Mucosa of gallbladder (tissue), 1 donor: ENCODE measurements at regions not wholly inside any gene's neighbourhood (a gene's known extent, or its start where the extent isn't known, plus 50 kb on each side); places are given as distances from the start of the nearest gene placed in this dataset.

Experiments
- DNase-seq: peaks from one replicate; pipeline ENCODE4 v3.0.0-alpha.2; 2020; ENCODE audit warnings: low spot score
- donor health status: DM: no; HTN: no; CAD: no.

- DNase-seq = no peak
Observed at GRCh38 chr2:163266772-163267171, 428.2 kb upstream of the KCNH7 start.

GRCh38 chr2:163265562-163265961 is 427.0 kb upstream of the KCNH7 start:
- DNase-seq = no peak

- no peak for DNase-seq
Observed at GRCh38 chr2:163264341-163264740, 425.8 kb upstream of the KCNH7 start.

- no peak for DNase-seq
Observed at GRCh38 chr2:163259489-163259888, 420.9 kb upstream of the KCNH7 start.

GRCh38 chr2:163255086-163255485 is 416.5 kb upstream of the KCNH7 start:
- DNase-seq = no peak

- DNase-seq = no peak
Observed at GRCh38 chr2:163253621-163254285, 415.2 kb upstream of the KCNH7 start.

- no peak for DNase-seq
Observed at GRCh38 chr2:163252199-163252598, 413.6 kb upstream of the KCNH7 start.

- DNase-seq = no peak
Observed at GRCh38 chr2:163248376-163249253, 410.0 kb upstream of the KCNH7 start.

GRCh38 chr2:163247847-163248220 is 409.3 kb upstream of the KCNH7 start:
- no peak for DNase-seq

- DNase-seq = no peak
Observed at GRCh38 chr2:163247156-163247846, 408.7 kb upstream of the KCNH7 start.

GRCh38 chr2:163246135-163246534 is 407.6 kb upstream of the KCNH7 start:
- DNase-seq = no peak

- DNase-seq = no peak
Observed at GRCh38 chr2:163236553-163236952, 398.0 kb upstream of the KCNH7 start.

- no peak for DNase-seq
Observed at GRCh38 chr2:163231666-163232065, 393.1 kb upstream of the KCNH7 start.

GRCh38 chr2:163213661-163214081 is 375.1 kb upstream of the KCNH7 start:
- DNase-seq = no peak

GRCh38 chr2:163210430-163210918 is 371.9 kb upstream of the KCNH7 start:
- DNase-seq = no peak

GRCh38 chr2:163207693-163208370 is 369.3 kb upstream of the KCNH7 start:
- no peak for DNase-seq

- DNase-seq = no peak
Observed at GRCh38 chr2:163205589-163206254, 367.2 kb upstream of the KCNH7 start.

GRCh38 chr2:163200741-163201140 is 362.2 kb upstream of the KCNH7 start:
- no peak for DNase-seq

- DNase-seq = no peak
Observed at GRCh38 chr2:163198972-163199371, 360.4 kb upstream of the KCNH7 start.

GRCh38 chr2:163198007-163198406 is 359.4 kb upstream of the KCNH7 start:
- no peak for DNase-seq

GRCh38 chr2:163191372-163191771 is 352.8 kb upstream of the KCNH7 start:
- DNase-seq = peak; percentile 16
